Activated gamma-delta T cell treated with Interleukin-2 at 50 U/mL for 16 hours (primary cell): ENCODE measurements at regions not wholly inside any gene's neighbourhood (a gene's known extent, or its start where the extent isn't known, plus 50 kb on each side); places are given as distances from the start of the nearest gene placed in this dataset.
"Not testable (repeated sequence)": the region's sequence is repeated elsewhere in the genome, so short reads cannot be mapped to it uniquely, and the experiment has no call there.

Source experiments
- DNase-seq: peaks from one replicate; pipeline ENCODE4 v3.0.0-alpha.2; 2020

DNA sequence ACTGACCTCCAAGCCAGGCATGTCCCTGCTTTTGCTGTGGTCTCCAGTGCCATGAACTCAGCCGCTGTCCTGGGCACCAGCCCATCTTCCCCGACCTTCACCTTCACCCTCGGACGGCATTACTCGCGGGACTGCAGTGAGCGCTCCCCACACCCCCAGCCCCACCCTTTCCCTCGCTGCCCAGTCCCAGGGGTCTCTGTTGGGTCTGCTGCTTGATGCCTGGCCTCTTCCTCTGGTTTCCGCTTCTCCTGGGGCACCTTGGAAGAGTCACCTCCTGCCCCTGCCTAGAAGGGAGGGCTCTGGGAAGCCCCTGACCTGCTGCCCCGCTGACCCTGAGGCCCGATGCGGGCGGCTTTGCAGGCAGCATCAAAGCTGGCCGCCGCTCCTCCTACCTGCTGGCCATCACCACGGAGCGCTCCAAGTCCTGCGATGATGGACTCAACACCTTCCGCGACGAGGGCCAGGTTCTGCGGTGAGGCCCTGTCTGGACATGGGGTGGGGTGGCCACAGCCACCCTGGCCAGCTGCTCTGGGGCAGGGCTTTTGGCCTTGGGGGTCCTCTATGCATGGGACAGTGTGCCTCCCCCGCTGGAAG, 102.3 kb downstream of the ZNF267 start:
- DNase-seq = not testable (repeated sequence)

GRCh38 chr16:31978463-31978862, 104.9 kb downstream of the ZNF267 start:
- DNase-seq = not testable (repeated sequence)

- DNase-seq = not testable (repeated sequence)
These were observed 108.1 kb downstream of the ZNF267 start for GRCh38 chr16:31981739-31982138.

DNA sequence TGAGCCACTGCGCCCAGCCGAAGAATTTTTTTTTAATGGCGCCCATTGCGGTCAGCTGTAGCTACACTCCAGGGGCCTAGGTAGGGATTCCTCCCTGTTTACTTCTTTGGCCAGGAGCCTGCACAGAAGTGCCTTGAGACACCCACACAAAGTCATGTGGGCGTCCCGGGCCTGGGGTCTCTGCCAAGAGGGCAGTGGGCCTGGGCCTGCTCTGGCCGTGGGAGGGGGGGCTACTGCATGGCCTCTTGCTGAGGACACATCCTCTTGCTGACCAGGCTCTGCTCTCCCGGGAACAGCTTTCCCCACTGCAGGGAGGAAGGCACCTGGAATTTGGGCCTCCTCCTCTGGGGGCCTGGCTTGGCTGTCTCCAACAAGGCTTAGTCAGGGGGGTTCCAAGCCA, 109.4 kb downstream of the ZNF267 start:
- DNase-seq = not testable (repeated sequence)

GRCh38 chr16:31983666-31984065, 110.1 kb downstream of the ZNF267 start:
- not testable (repeated sequence) for DNase-seq

DNA sequence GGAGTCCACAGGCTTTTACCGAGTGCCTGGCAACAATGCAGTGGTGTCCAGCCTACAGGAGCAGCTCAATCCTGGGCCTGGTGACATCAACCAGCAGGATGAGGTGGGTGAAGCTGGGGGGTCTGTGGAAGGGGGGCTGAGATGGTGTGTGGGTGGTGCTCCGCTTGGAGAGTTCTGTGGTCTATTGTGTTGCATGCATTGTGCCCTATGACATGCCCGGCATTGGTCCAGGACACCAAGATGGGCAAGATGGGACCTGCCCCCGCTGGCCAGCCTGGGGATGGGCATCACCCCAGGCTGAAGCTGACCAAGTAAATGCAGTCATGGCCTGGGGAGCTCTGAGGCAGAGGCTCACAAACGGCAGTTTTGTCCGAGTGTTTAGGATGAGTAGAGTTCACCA, 113.3 kb downstream of the ZNF267 start:
- DNase-seq = not testable (repeated sequence)

- peak; percentile 45 for DNase-seq
These were observed 115.3 kb downstream of the ZNF267 start for GRCh38 chr16:31988595-31989581.

DNA sequence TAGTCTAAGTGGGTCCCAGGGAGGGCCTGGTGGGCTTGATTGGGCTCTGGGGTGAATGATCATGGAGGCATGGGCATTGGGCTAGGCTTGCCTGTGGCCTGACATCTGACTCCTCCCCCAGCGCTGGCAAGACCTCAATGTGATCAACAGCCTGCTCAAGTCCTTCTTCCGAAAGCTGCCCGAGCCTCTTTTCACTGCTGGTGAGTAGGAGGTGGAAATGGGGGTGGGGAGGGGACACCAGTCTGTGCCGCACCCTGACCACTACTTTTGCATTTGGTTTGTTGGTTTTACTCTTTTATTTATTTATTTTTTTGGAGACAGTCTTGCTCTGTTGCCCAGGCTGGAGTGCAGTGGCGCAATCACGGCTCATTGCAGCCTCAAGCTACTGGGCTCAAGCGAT, 116.7 kb downstream of the ZNF267 start:
- not testable (repeated sequence) for DNase-seq

DNA sequence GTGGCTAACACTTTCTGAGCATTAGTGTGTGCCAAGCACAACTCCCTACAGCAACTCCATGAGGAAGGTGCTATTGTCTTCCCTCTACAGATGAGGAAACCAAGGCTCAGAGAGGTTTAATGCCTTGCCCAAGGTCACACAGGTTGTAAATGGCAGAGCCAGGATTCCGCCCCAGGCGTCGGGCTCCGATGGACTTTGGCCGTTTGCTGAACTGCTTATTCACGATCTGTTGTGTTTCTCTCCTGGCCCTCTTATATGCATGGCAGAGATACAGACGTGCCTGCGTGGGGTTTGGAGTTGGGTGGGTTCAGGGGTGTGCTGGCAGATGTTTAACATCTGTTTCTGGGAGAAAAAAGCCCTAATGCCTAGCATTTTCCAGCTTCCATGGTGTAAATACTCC, 117.4 kb downstream of the ZNF267 start:
- not testable (repeated sequence) for DNase-seq

DNA sequence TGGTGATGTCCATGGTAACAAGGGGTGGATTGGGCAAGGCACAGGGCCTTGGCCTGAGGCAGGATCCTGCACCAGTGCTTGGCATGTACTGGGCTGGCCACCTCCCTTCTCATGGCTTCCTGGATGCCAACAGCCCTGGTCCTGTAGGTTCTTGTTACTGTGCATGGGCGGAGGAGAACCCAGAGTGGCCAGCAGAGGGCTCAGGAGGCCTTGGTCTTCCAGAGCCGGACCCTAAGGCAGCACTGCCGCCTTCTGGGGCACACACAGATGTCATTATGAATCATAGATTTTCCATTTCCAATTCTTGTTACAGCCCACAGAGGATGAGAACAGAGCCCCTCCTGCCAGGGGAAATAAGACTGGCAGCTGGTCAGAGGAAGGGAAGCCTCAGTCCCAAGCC, 122.7 kb downstream of the ZNF267 start:
- DNase-seq = not testable (repeated sequence)

- not testable (repeated sequence) for DNase-seq
These were observed 128.9 kb downstream of the ZNF267 start for GRCh38 chr16:32002496-32002895.

- not testable (repeated sequence) for DNase-seq
These were observed 130.2 kb downstream of the ZNF267 start for GRCh38 chr16:32003819-32004218.

GRCh38 chr16:32038783-32039496, 165.3 kb downstream of the ZNF267 start:
- DNase-seq = not testable (repeated sequence)

DNA sequence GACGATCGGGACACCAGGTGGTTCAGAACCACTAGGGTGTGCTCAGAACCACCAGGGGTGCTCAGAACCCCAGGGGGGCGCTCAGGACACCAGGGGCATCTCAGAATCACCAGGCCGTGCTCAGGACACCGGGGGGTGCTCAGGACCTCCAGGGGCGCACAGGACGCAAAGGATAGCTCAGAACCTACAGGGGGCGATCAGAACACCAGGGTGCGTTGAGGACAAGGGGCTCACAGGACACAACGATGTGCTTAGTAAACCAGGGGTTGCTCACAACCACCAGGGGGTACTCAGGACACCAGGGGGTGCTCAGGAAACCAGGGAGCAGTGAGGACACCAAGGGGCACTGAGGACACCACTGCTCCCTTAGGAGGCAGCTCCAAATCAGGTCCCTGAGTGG, 166.3 kb downstream of the ZNF267 start:
- DNase-seq = not testable (repeated sequence)

DNA sequence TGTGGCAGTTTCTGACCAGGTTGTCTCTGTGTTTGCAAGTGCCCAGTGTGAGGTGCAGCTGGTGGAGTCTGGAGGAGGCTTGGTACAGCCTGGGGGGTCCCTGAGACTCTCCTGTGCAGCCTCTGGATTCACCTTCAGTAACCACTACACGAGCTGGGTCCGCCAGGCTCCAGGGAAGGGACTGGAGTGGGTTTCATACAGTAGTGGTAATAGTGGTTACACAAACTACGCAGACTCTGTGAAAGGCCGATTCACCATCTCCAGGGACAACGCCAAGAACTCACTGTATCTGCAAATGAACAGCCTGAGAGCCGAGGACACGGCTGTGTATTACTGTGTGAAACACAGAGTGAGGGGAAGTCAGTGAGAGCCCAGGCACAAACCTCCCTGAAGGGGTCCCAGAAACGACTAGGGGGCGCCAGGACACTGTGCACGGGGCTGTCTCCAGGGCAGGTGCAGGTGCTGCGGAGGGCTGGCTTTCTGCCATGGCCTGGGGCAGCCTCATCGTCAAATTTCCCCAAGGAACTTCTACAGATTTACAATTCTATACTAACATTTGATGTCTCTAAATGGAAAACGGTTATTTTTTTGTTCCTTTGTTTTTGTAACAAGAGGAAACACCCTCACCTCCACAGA, 187.0 kb upstream of the TP53TG3D start:
- peak; percentile 5 for DNase-seq

GRCh38 chr16:32071586-32071985, 181.5 kb upstream of the TP53TG3D start:
- not testable (repeated sequence) for DNase-seq

DNA sequence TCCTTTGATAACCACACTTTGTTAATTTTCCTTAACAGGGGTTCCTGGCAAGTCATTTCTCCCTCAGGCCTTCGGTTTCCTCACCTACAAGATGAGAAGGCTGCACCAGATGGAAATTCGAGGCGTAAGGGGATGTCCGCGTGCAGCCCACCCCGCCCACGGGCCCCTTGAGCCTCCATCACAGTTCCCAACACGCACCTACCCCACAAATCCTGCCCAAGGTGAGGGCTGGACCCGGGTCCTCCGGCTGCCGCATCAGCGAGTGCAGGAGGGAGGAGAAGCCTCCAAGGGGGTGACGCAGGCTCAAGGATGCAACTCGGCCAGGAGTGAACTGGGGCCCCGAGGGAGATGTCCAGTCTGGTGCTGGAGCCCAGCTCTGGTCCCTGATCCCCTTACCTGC, 169.2 kb upstream of the TP53TG3D start:
- not testable (repeated sequence) for DNase-seq

DNA sequence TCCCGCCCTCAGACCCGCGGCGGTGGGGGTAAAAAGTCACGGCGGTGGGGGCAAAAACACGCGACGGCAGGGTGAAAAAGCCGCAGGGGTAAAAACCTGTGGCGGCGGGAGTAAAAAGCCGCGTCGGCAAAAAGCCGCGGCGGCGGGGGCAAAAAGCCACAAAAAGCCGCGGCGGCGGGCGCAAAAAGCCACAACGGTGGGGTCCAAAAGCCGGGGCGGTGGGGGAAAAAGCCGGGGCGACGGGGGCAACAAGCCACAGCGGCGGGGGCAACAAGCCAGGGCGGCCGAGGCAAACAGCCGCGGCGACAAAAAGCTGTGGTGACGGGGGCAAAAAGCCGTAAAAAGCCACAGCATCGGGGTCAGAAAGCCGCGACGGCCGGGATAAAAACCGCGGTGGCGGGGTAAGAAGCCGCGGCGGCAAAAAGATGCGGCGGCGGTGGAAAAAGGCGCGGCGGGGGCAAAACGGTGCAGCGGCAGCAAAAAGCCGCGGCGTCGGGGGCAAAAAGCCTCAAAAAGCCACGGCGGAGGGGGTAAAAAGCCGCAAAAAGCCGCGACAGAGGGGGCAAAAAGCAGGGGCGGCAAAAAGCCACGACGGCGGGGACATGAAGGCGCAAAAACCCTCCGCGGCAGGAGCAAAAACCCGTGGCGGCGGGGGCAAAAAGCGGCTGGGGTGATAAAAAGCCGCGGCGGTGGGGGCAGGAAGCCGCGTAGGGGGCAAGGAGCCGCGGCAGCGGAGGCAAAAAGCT, 168.3 kb upstream of the TP53TG3D start:
- peak; percentile 4 for DNase-seq

GRCh38 chr16:32085438-32086141, 167.5 kb upstream of the TP53TG3D start:
- DNase-seq = peak; percentile 12

- DNase-seq = not testable (repeated sequence)
These were observed 137.5 kb upstream of the TP53TG3D start for GRCh38 chr16:32115562-32115961.

GRCh38 chr16:32116080-32116479, 137.0 kb upstream of the TP53TG3D start:
- DNase-seq = no peak
